ENCODE measurements at regions not wholly inside any gene's neighbourhood (a gene's known extent, or its start where the extent isn't known, plus 50 kb on each side); places are given as distances from the start of the nearest gene placed in this dataset.

GRCh38 chr16:8516471-8516870 is 73.8 kb downstream of the TMEM114 start:
- DNase-seq (ENCODE audit: low spot score) = no peak
- Histone ChIP-seq H3K27me3 (ENCODE audit: insufficient read depth) (no peaks in the 10 kb centered on the region), H4K20me1 (replicated peaks; ENCODE audit: insufficient read depth) (no peaks in the 10 kb centered on the region), H3F3A (replicated peaks; ENCODE audit: low read depth) (no peaks in the 10 kb centered on the region), H3K79me2 (replicated peaks; ENCODE audit: insufficient read depth) (no peaks in the 10 kb centered on the region), H3K4me2 (no peak overlapping the region), H3K36me3 (ENCODE audit: insufficient read depth) (no peaks in the 10 kb centered on the region), H3K4me1 (ENCODE audit: insufficient read depth) (no peaks in the 10 kb centered on the region), H3K9me2 (ENCODE audit: insufficient read depth) (no peaks in the 10 kb centered on the region), H3K4me3 (no peak overlapping the region), H3K27ac (ENCODE audit: low read depth) (no peak overlapping the region), H2AFZ (no peak overlapping the region)
- H3K9me3 Mint-ChIP-seq = no peaks in the 10 kb centered on the region
- H3K4me1 Mint-ChIP-seq = no peaks in the 10 kb centered on the region
- H3K4me3 Mint-ChIP-seq = no peak overlapping the region
- no peak overlapping the region for H3K27ac Mint-ChIP-seq
- TF ChIP-seq CREB1 (CRISPR knock-in tag; IDR thresholded peaks at IDR 0.05; ENCODE audit: low read depth) (no peak), ZNF462 (CRISPR knock-in tag; IDR thresholded peaks at IDR 0.05) (no peak), CTCF (conservative IDR thresholded peaks at IDR 0.05; ENCODE audit: low read depth in 2 of 2) (no peak), NANOG (IDR thresholded peaks at IDR 0.05; ENCODE audit: borderline replicate concordance) (no peak), ZNF331 (CRISPR knock-in tag; IDR thresholded peaks at IDR 0.05; ENCODE audit: low read depth) (no peak), STAT1 (IDR thresholded peaks at IDR 0.05; ENCODE audit: unreplicated experiment) (no peak), POLR2AphosphoS5 (IDR thresholded peaks at IDR 0.05; ENCODE audit: low read depth) (no peak), EZH2 (IDR thresholded peaks at IDR 0.05; ENCODE audit: low read depth, unreplicated experiment) (no peak), EZH2phosphoT487 (IDR thresholded peaks at IDR 0.05; ENCODE audit: unreplicated experiment) (no peak), ZNF114 (CRISPR knock-in tag; IDR thresholded peaks at IDR 0.05) (no peak), REST (IDR thresholded peaks at IDR 0.05; ENCODE audit: unreplicated experiment) (no peak)
- no peaks in the 10 kb centered on the region for H3K36me3 Mint-ChIP-seq (ENCODE audit: low read depth)
- ATAC-seq = no peak
- H3K27me3 Mint-ChIP-seq (ENCODE audit: insufficient read depth, low read depth, poor library complexity) = peaks cover 4% of the 10 kb centered on the region

Data from GM23338 (cell line).